BJ (cell line): ENCODE measurements at regions not wholly inside any gene's neighbourhood (a gene's known extent, or its start where the extent isn't known, plus 50 kb on each side); places are given as distances from the start of the nearest gene placed in this dataset.

Experiments used
- CTCF ChIA-PET: fragments of 350-600 bp; formaldehyde crosslinking; extraction: SDS; loops from one replicate; lab custom pipeline; 2021; ENCODE audit warnings: antibody characterized with exemption, inconsistent platforms; lab: Yijun Ruan, JAX
- POLR2A ChIA-PET: fragments of 300-600 bp; sonication (Branson Sonifier 250); formaldehyde crosslinking; extraction: SDS; loops from one replicate; lab custom pipeline; 2021; ENCODE audit warnings: antibody characterized with exemption; lab: Charles Lee
- DNase-seq: peaks from one replicate; pipeline ENCODE4 v3.0.0-alpha.2; 2011; ENCODE audit warnings: low read depth
- H3K27me3 ChIP-seq: 2 replicates; pipeline ENCODE4 v1.6.0; 2011; ENCODE audit warnings: low read length; ENCODE audit not compliant: control insufficient read depth, insufficient read depth
- H3K36me3 ChIP-seq: 2 replicates; pipeline ENCODE4 v1.5.1; 2011; ENCODE audit warnings: low read length; ENCODE audit not compliant: control insufficient read depth, insufficient read depth
- H3K4me3 ChIP-seq: 2 replicates; pipeline ENCODE4 v1.5.1; 2011; ENCODE audit warnings: low read depth, mild to moderate bottlenecking, control low read depth, low read length
- CTCF ChIP-seq: IDR thresholded peaks from 2 replicates; pipeline ENCODE4 v1.5.1; 2011; ENCODE audit warnings: low read depth, mild to moderate bottlenecking, control low read depth, inconsistent platforms, low read length, moderate library complexity; ENCODE audit not compliant: insufficient read depth

GRCh38 chr3:75176937-75177336 lies 487.2 kb upstream of the FRG2C start:
- no peaks in the 10 kb centered on the region for H3K36me3 ChIP-seq
- ChIA-PET CTCF (no interaction called here), POLR2A (no interaction called here)
- H3K4me3 ChIP-seq: no peak overlapping the region
- TF ChIP-seq CTCF: no peak
- H3K27me3 ChIP-seq: no peaks in the 10 kb centered on the region
- no peak for DNase-seq

GRCh38 chr3:75180235-75180944 lies 483.7 kb upstream of the FRG2C start:
- CTCF ChIA-PET: interaction anchor here (0.6 to 2.9 kb wide), 4 partner anchors 9 to 13 kb away, joined by 3 to 16 read pairs (median 4); no protein-coding TSS in a partner anchor
- H3K36me3 ChIP-seq: no peaks in the 10 kb centered on the region
- no peak for DNase-seq
- POLR2A ChIA-PET: no interaction called here
- H3K4me3 ChIP-seq: no peak overlapping the region
- no peaks in the 10 kb centered on the region for H3K27me3 ChIP-seq
- TF ChIP-seq CTCF: no peak

DNA sequence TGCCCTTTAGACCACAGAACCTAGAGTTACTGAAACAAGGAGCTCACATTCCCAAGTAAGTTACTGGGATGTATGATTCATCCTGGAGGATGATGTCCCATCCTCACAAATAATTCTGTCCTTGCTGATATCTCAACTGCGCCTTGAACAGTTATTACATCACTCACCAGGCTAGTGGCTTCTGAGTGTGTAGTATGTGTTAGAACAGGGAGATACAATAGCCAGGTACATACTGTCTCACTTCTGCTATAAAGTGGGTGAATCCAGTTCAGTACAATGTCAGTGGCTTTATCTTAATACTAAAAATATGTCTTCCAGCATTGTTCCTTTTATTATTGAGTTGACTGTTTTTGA lies 483.2 kb upstream of the FRG2C start:
- ChIA-PET POLR2A (no interaction called here), CTCF (interaction anchor here (0.6 to 2.9 kb wide), 2 partner anchors 10 to 11 kb away, joined by 3 to 16 read pairs; no protein-coding TSS in a partner anchor)
- no peak overlapping the region for H3K4me3 ChIP-seq
- TF ChIP-seq CTCF: no peak
- no peaks in the 10 kb centered on the region for H3K27me3 ChIP-seq
- no peak for DNase-seq
- no peaks in the 10 kb centered on the region for H3K36me3 ChIP-seq

- Histone ChIP-seq H3K4me3 (no peak overlapping the region), H3K27me3 (no peaks in the 10 kb centered on the region), H3K36me3 (no peaks in the 10 kb centered on the region)
- ChIA-PET CTCF (interaction anchor here (0.8 to 1.3 kb wide), 2 partner anchors 11 to 114 kb away, joined by 3 to 4 read pairs; no protein-coding TSS in a partner anchor), POLR2A (no interaction called here)
- DNase-seq: no peak
- TF ChIP-seq CTCF: no peak
Observed at GRCh38 chr3:75188962-75189361, 475.2 kb upstream of the FRG2C start.

DNA sequence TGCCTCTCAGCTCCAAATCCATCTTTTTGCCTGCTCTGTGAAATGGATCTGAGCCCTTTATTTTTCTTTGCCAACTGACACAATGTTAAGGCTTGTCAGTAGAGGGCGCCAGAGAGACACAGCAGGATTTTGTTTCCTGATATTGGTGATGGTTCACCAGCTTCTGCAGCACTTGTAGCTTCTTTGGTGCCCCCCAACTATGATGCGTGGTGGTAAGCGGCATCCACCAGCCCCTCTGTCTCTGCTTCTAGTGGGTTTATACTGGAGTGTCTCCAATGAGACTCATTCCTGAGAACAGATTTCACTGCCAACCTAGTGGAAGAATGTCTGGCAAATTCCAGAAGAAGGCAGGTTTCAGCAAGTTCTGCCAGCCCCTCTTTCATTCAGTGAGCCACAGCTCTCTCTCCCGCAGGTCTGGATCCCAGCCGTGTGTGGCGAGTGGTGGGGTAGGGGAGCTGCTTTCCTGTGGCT lies 471.9 kb upstream of the FRG2C start:
- ChIA-PET POLR2A (no interaction called here), CTCF (interaction anchor here (0.6 to 2.4 kb wide), 13 partner anchors 8 to 452 kb away, joined by 3 to 16 read pairs (median 4); no protein-coding TSS in a partner anchor)
- DNase-seq: peak; percentile 0
- Histone ChIP-seq H3K27me3 (peaks cover 1% of the 10 kb centered on the region; the same call in 1 of the 2 replicates), H3K36me3 (no peaks in the 10 kb centered on the region), H3K4me3 (no peak overlapping the region)
- TF ChIP-seq CTCF: peak; percentile 91
